H1 (cell line): ENCODE measurements at regions not wholly inside any gene's neighbourhood (a gene's known extent, or its start where the extent isn't known, plus 50 kb on each side); places are given as distances from the start of the nearest gene placed in this dataset.

Source experiments
- CHD7 ChIP-seq: fragments of 300-600 bp; sonication (generic); IDR thresholded peaks from 2 replicates; pipeline ENCODE4 v1.7.1; 2012; ENCODE audit warnings: low read length, moderate library complexity, mild to moderate bottlenecking, inconsistent platforms; ENCODE audit not compliant: insufficient replicate concordance
- CREB1 ChIP-seq: IDR thresholded peaks from 2 replicates; pipeline ENCODE4 v1.6.1; 2012; ENCODE audit warnings: inconsistent platforms
- MAFK ChIP-seq: IDR thresholded peaks from 2 replicates; pipeline ENCODE4 v1.6.1; 2012; ENCODE audit warnings: low read depth, mild to moderate bottlenecking, improper control_type of control experiment, low read length
- PHF8 ChIP-seq: fragments of 200-600 bp; sonication (generic); conservative IDR thresholded peaks from 2 replicates; pipeline ENCODE4 v1.7.1; 2012; ENCODE audit warnings: low read depth, mild to moderate bottlenecking, inconsistent platforms, low read length, moderate library complexity
- RNF2 ChIP-seq: fragments of 200-900, 300-1000 bp; sonication (generic); IDR thresholded peaks from 2 replicates; pipeline ENCODE4 v1.7.1; 2016; ENCODE audit warnings: borderline replicate concordance, low read depth, mild to moderate bottlenecking, antibody characterized with exemption, low read length; ENCODE audit not compliant: poor library complexity, severe bottlenecking; ENCODE audit errors: missing control alignments
- SUZ12 ChIP-seq: fragments of 200-600 bp; sonication (generic); IDR thresholded peaks from 2 replicates; pipeline ENCODE4 v1.6.1; 2012; ENCODE audit warnings: mild to moderate bottlenecking, inconsistent platforms, low read length, moderate library complexity, mixed read lengths

- no peak for TF ChIP-seq RNF2
- TF ChIP-seq CHD7 = no peak
- TF ChIP-seq CREB1 = no peak
- no peak for TF ChIP-seq PHF8
- no peak for TF ChIP-seq MAFK
- no peak for TF ChIP-seq SUZ12
Observed at GRCh38 chr14:101022916-101023435, 119.5 kb upstream of the RTL1 start (continued).
